ENCODE measurements at regions not wholly inside any gene's neighbourhood (a gene's known extent, or its start where the extent isn't known, plus 50 kb on each side); places are given as distances from the start of the nearest gene placed in this dataset.

DNA sequence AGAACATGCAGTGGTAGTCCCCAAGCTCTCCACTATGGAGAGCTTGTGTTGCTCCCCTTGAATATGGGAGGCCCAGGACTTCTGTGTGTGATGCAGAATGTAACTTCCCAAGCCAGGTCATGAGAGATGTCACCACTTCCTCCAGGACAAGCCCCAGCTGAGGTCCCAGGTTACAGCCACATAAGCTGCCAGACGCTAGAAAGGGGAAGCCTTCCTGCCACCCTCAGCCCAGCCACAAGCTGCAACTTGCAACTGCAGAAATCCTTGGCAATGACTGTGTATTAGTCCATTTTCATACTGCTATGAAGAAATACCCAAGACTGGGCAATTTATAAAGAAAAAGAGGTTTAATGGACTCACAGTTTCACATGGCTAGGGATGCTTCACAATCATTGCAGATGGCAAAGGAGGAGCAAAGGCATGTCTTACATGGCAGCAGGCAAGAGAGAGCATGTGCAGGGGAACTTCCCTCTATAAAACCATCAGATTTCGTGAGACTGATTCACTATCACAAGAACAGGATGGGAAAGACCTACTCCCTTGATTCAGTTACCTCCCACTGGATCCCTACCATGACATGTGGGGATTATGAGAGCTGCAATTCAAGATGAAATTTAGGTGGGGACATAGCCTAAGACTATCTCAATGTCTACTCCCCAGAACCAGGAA is 91.5 kb upstream of the DHX15 start:
- ATAC-seq (replicated peaks) (no peak), DNase-seq (no peak)
- no peak overlapping the region for H3K27ac Mint-ChIP-seq
- no peak overlapping the region for H3K4me3 Mint-ChIP-seq
- H3K27me3 Mint-ChIP-seq, result peaks cover 22 to 29% of the 10 kb centered on the region in 2 donors
- H3K36me3 Mint-ChIP-seq (ENCODE audit: insufficient read depth), result no peaks in the 10 kb centered on the region
- no peaks in the 10 kb centered on the region for H3K9me3 Mint-ChIP-seq
- no peaks in the 10 kb centered on the region for H3K4me1 Mint-ChIP-seq (ENCODE audit: low read depth in 2 of 2)

DNA sequence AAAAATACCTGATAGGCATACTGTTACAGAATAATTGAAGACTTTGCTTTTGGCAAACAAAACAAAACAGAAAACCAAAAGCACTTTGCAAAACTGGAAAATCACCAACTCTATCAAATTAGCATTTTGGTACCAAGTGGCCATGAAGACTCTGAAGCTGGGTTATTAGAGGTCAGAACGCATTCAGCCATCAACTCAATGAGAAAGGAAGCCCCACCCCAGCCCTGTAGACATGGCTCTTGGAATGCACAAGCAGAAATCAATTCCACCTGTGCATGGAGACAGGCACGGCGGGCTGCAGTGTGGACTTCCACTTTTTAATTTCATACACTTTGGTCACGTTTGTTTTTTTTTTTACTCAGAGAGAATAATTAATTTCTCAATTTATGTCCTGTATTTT is 93.6 kb upstream of the DHX15 start:
- DNase-seq (no peak), ATAC-seq (replicated peaks) (no peak)
- no peaks in the 10 kb centered on the region for H3K36me3 Mint-ChIP-seq (ENCODE audit: insufficient read depth)
- no peak overlapping the region for H3K4me3 Mint-ChIP-seq
- H3K9me3 Mint-ChIP-seq, result no peaks in the 10 kb centered on the region
- peaks cover 18 to 35% of the 10 kb centered on the region in 2 donors for H3K27me3 Mint-ChIP-seq
- H3K4me1 Mint-ChIP-seq (ENCODE audit: low read depth in 2 of 2), result no peaks in the 10 kb centered on the region
- H3K27ac Mint-ChIP-seq, result no peak overlapping the region

GRCh38 chr4:24680746-24681448 is 96.5 kb upstream of the DHX15 start:
- Mint-ChIP-seq H3K4me3 (no peak overlapping the region), H3K4me1 (ENCODE audit: low read depth in 2 of 2) (no peaks in the 10 kb centered on the region), H3K36me3 (ENCODE audit: insufficient read depth) (no peaks in the 10 kb centered on the region), H3K27ac (no peak overlapping the region), H3K9me3 (no peaks in the 10 kb centered on the region), H3K27me3 (peaks cover 18 to 35% of the 10 kb centered on the region in 2 donors)
- DNase-seq (no peak), ATAC-seq (replicated peaks) (no peak)

DNA sequence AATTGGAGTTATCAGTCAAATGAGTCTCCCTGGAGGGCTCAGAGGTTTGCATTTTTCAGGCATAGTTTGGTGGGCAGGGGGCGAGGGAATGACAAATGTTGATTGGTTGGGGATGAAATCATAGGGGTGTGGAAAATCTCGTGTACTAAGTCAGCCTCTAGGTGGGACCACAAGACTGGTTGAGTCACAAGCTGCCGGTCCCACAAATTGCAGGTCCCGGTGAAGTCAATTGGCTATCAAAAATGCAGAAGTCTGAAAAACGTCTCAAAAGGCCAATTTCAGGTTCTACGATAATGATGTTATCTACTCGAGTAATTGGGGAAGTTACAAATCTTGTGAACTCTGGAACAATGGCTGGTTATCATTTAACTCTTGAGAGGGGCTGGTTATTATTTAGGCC is 98.8 kb upstream of the DHX15 start:
- no peak overlapping the region for H3K27ac Mint-ChIP-seq
- H3K4me3 Mint-ChIP-seq, result no peak overlapping the region
- H3K9me3 Mint-ChIP-seq, result no peaks in the 10 kb centered on the region
- no peak for ATAC-seq (replicated peaks)
- peaks cover 18 to 26% of the 10 kb centered on the region in 2 donors for H3K27me3 Mint-ChIP-seq
- DNase-seq, result no peak
- H3K4me1 Mint-ChIP-seq (ENCODE audit: low read depth in 2 of 2), result no peaks in the 10 kb centered on the region
- H3K36me3 Mint-ChIP-seq (ENCODE audit: insufficient read depth), result no peaks in the 10 kb centered on the region

- H3K9me3 Mint-ChIP-seq, result no peaks in the 10 kb centered on the region
- H3K4me3 Mint-ChIP-seq, result no peak overlapping the region
- H3K27me3 Mint-ChIP-seq, result peaks cover 11 to 20% of the 10 kb centered on the region in 2 donors
- no peaks in the 10 kb centered on the region for H3K4me1 Mint-ChIP-seq (ENCODE audit: low read depth in 2 of 2)
- no peaks in the 10 kb centered on the region for H3K36me3 Mint-ChIP-seq (ENCODE audit: insufficient read depth)
- no peak overlapping the region for H3K27ac Mint-ChIP-seq
- no peak for ATAC-seq (replicated peaks)
- no peak for DNase-seq
Observed at GRCh38 chr4:24686866-24687692, 102.7 kb upstream of the DHX15 start.

DNA sequence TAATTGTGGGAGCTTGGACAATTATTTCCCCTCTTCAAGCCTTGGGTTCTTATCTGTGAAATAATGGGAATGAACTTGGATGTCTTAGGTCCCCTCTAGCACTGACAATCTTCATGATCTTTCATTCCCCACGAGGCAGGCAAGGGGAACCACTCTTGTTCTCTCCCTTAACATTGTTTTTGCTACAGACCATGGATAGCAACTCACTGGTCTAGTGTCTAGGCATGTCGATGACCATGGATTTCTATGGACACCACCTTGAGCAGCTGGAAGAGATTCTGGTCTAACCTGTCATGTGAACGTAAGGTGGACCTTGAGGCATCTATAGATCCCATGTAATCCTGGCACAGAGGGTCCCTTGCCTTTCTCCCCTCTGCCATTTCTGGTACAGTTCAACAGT is 104.1 kb upstream of the DHX15 start:
- Mint-ChIP-seq H3K9me3 (peaks cover 0 to 2% of the 10 kb centered on the region in 2 donors), H3K4me3 (no peak overlapping the region), H3K36me3 (ENCODE audit: insufficient read depth) (no peaks in the 10 kb centered on the region), H3K27ac (no peak overlapping the region), H3K4me1 (ENCODE audit: low read depth in 2 of 2) (no peaks in the 10 kb centered on the region), H3K27me3 (peaks cover 6 to 20% of the 10 kb centered on the region in 2 donors)
- no peak for DNase-seq
- no peak for ATAC-seq (replicated peaks)

DNA sequence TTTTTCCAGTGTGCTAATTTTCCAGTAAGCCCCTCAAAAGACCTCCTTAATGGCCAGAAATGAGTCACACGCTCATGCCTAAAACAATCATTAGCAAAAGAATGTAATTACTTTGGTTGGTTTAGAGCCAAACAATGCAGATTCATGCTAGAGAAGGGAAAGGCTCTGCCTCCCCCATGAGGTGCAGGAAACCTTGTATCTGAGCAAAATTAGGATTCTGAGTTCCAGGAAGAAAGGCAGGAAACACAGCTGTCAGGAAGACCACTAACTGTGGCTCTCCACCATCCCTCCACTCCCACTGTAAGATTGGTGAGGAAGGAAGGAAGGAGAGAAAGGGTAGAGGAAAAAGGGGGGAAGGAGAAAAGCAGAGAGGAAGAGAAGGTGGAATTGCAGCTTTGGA is 104.9 kb upstream of the DHX15 start:
- peaks cover 0 to 2% of the 10 kb centered on the region in 2 donors for H3K9me3 Mint-ChIP-seq
- peaks cover 6 to 20% of the 10 kb centered on the region in 2 donors for H3K27me3 Mint-ChIP-seq
- H3K36me3 Mint-ChIP-seq (ENCODE audit: insufficient read depth), result no peaks in the 10 kb centered on the region
- H3K4me1 Mint-ChIP-seq (ENCODE audit: low read depth in 2 of 2), result no peaks in the 10 kb centered on the region
- ATAC-seq (replicated peaks) (no peak), DNase-seq (no peak)
- no peak overlapping the region for H3K27ac Mint-ChIP-seq
- no peak overlapping the region for H3K4me3 Mint-ChIP-seq

DNA sequence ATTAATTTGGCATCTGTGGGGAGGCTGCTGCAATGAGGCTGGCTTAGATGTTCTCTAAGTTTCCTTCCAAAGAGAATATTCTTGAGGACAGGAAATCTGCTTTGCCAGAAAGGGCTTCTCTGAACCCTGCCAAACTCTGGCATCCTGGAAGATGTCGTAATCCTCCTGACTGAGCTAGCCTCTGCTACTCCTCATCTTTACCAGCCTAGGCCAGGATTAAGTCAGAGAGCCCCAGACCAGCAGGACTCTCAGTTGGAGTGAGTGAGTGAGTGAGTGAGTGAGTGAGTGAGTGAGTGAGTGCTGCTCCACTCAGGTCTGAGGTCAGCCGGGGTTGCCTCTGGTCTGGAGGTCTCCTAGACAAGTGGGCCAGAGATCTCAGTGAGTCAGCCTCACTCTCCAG is 104.9 kb upstream of the SOD3 start:
- ATAC-seq (replicated peaks), result no peak
- no peak overlapping the region for H3K4me3 Mint-ChIP-seq

DNA sequence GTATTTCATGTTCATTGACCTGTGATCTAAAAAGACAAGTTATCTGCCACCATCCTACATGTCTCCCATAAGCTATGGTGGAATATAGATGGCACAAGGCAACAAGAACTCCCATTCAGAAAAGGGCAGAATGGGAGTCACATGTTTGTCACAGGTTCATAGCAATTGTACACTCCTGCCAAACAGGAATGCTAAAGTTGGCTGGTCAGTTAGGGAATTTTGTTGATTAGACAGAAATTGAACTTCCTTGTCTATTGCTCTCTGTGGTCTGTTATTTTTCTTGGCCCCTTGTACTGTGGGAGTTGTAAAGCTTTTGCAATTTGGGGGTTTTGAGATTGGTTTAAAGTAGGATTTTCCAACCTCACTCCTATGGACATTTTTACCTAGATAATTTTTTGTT is 101.7 kb upstream of the SOD3 start:
- no peak overlapping the region for H3K4me3 Mint-ChIP-seq
- H3K4me1 Mint-ChIP-seq (ENCODE audit: low read depth in 2 of 2), result no peaks in the 10 kb centered on the region
- no peaks in the 10 kb centered on the region for H3K36me3 Mint-ChIP-seq (ENCODE audit: insufficient read depth)
- DNase-seq (no peak), ATAC-seq (replicated peaks) (no peak)
- no peak overlapping the region for H3K27ac Mint-ChIP-seq
- peaks cover 14 to 15% of the 10 kb centered on the region in 2 donors for H3K27me3 Mint-ChIP-seq
- peaks cover 0 to 2% of the 10 kb centered on the region in 2 donors for H3K9me3 Mint-ChIP-seq

More for the DNA sequence above, 104.9 kb upstream of the SOD3 start:
- Mint-ChIP-seq H3K27ac (no peak overlapping the region), H3K9me3 (peaks cover 0 to 2% of the 10 kb centered on the region in 2 donors), H3K4me1 (ENCODE audit: low read depth in 2 of 2) (no peaks in the 10 kb centered on the region), H3K27me3 (peaks cover 6 to 20% of the 10 kb centered on the region in 2 donors), H3K36me3 (ENCODE audit: insufficient read depth) (no peaks in the 10 kb centered on the region)
- DNase-seq, result no peak

DNA sequence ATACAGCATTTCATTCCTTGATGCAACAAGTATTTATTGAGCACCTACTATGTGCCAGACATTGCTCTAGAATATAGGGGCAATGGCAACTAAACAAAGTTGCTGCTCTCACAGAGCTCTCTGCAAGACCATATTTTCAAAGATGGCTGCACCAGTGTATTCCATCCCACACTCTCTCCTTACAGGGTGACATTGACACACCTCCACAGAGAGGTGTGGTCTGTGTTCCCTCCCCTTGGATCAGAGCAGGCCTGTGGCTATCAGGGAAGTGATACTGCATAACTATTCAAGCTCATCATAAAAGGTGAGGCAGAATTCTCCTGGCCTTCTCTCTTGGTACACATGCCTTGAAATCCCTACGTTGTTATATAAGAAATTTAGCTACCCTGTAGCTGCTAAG is 95.3 kb upstream of the SOD3 start:
- no peak for ATAC-seq (replicated peaks)
- no peaks in the 10 kb centered on the region for H3K36me3 Mint-ChIP-seq (ENCODE audit: insufficient read depth)
- peaks cover 0 to 17% of the 10 kb centered on the region in 2 donors for H3K27me3 Mint-ChIP-seq
- no peak for DNase-seq
- H3K4me3 Mint-ChIP-seq, result no peak overlapping the region
- no peak overlapping the region for H3K27ac Mint-ChIP-seq
- H3K4me1 Mint-ChIP-seq (ENCODE audit: low read depth in 2 of 2), result no peaks in the 10 kb centered on the region
- H3K9me3 Mint-ChIP-seq, result no peaks in the 10 kb centered on the region

DNA sequence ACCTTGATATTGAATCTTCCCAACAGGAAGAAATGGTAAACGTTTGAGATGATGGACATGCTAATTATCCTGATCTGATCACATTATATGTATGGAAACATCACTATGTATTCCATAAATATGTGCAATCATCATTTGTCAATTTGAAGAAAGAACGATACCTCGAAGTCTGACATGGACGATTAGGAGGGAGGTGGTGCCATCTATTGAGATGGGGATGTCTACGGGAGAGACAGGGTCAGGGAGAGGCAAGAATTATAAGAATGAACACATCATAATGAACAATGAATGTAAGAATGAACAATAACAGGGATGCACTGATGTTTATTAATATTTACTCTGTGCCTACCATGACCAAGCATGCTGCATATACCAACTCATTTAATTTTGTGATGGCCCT is 93.7 kb upstream of the SOD3 start:
- Mint-ChIP-seq H3K27me3 (peaks cover 0 to 16% of the 10 kb centered on the region in 2 donors), H3K9me3 (no peaks in the 10 kb centered on the region), H3K36me3 (ENCODE audit: insufficient read depth) (no peaks in the 10 kb centered on the region), H3K4me3 (no peak overlapping the region), H3K27ac (no peak overlapping the region), H3K4me1 (ENCODE audit: low read depth in 2 of 2) (no peaks in the 10 kb centered on the region)
- ATAC-seq (replicated peaks) (no peak), DNase-seq (no peak)

DNA sequence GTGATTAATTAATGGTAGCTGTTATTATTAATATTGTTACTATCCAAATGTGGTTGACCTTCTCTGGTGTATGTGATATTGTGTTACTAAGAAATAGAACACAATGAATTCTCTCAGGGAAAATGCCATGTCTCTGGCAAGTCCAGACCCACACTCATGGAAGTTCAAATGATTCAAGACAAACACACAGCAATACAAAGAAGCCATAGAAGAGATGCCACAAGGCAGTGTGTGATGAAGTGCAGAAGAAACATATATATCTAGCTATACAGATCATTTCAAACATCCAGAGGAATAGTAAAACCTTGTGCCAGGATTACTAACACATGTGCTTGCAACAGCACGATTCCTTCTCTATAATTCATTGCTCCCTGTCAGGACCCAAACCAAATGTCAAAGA is 93.1 kb upstream of the SOD3 start:
- Mint-ChIP-seq H3K4me1 (ENCODE audit: low read depth in 2 of 2) (no peaks in the 10 kb centered on the region), H3K27me3 (peaks cover 0 to 10% of the 10 kb centered on the region in 2 donors), H3K4me3 (no peak overlapping the region), H3K36me3 (ENCODE audit: insufficient read depth) (no peaks in the 10 kb centered on the region), H3K27ac (no peak overlapping the region), H3K9me3 (no peaks in the 10 kb centered on the region)
- DNase-seq (no peak), ATAC-seq (replicated peaks) (no peak)

- DNase-seq (no peak), ATAC-seq (replicated peaks) (no peak)
- H3K4me1 Mint-ChIP-seq (ENCODE audit: low read depth in 2 of 2), result no peaks in the 10 kb centered on the region
- peaks cover 0 to 9% of the 10 kb centered on the region in 2 donors for H3K27me3 Mint-ChIP-seq
- H3K9me3 Mint-ChIP-seq, result no peaks in the 10 kb centered on the region
- no peak overlapping the region for H3K4me3 Mint-ChIP-seq
- no peak overlapping the region for H3K27ac Mint-ChIP-seq
- H3K36me3 Mint-ChIP-seq (ENCODE audit: insufficient read depth), result no peaks in the 10 kb centered on the region
Observed at GRCh38 chr4:24703298-24703697, 92.1 kb upstream of the SOD3 start.

Data from effector memory CD8-positive, alpha-beta T cell (primary cell).